GM23248 (cell line): ENCODE measurements at regions not wholly inside any gene's neighbourhood (a gene's known extent, or its start where the extent isn't known, plus 50 kb on each side); places are given as distances from the start of the nearest gene placed in this dataset.

ENCODE experiments used
- DNase-seq: peaks from one replicate; pipeline ENCODE4 v3.0.0-alpha.2; 2015
- H2AFZ ChIP-seq: fragments of 200-600 bp; sonication (generic); 2 replicates; pipeline ENCODE4 v1.6.1; 2016; ENCODE audit warnings: antibody characterized with exemption
- H3F3A ChIP-seq: fragments of 200-600 bp; sonication (generic); 2 replicates; pipeline ENCODE4 v1.6.1; 2016; ENCODE audit warnings: mild to moderate bottlenecking, antibody characterized with exemption, mixed run types; ENCODE audit not compliant: insufficient read depth
- H3K27ac ChIP-seq: fragments of 200-600 bp; sonication (generic); 2 replicates; pipeline ENCODE4 v1.5.1; 2016; ENCODE audit warnings: mild to moderate bottlenecking
- H3K27me3 ChIP-seq: fragments of 200-600 bp; sonication (generic); replicated peaks from 2 replicates; pipeline ENCODE4 v1.6.1; 2016; ENCODE audit warnings: mild to moderate bottlenecking; ENCODE audit not compliant: insufficient read depth
- H3K36me3 ChIP-seq: fragments of 200-600 bp; sonication (generic); 2 replicates; pipeline ENCODE4 v1.6.1; 2016; ENCODE audit warnings: low read depth, mild to moderate bottlenecking
- H3K4me1 ChIP-seq: fragments of 200-600 bp; sonication (generic); 2 replicates; pipeline ENCODE4 v1.6.1; 2016; ENCODE audit warnings: mild to moderate bottlenecking; ENCODE audit not compliant: insufficient read depth
- H3K4me2 ChIP-seq: fragments of 200-600 bp; sonication (generic); one replicate; pipeline ENCODE4 v1.6.1; 2016; ENCODE audit warnings: mild to moderate bottlenecking; ENCODE audit not compliant: unreplicated experiment
- H3K4me3 ChIP-seq: fragments of 200-600 bp; sonication (generic); 2 replicates; pipeline ENCODE4 v1.5.1; 2016; ENCODE audit warnings: mild to moderate bottlenecking
- H3K79me2 ChIP-seq: fragments of 200-600 bp; sonication (generic); 2 replicates; pipeline ENCODE4 v1.6.1; 2016; ENCODE audit warnings: mild to moderate bottlenecking; ENCODE audit not compliant: insufficient read depth
- H3K9ac ChIP-seq: fragments of 200-600 bp; sonication (generic); 2 replicates; pipeline ENCODE4 v1.6.1; 2016; ENCODE audit warnings: mild to moderate bottlenecking
- H3K9me2 ChIP-seq: fragments of 200-600 bp; sonication (generic); 2 replicates; pipeline ENCODE4 v1.6.1; 2016; ENCODE audit warnings: mixed run types, mild to moderate bottlenecking, moderate library complexity; ENCODE audit not compliant: insufficient read depth
- H3K9me3 ChIP-seq: fragments of 200-600 bp; sonication (generic); one replicate; pipeline ENCODE4 v1.6.1; 2017; ENCODE audit warnings: low read depth
- H4K20me1 ChIP-seq: fragments of 200-600 bp; sonication (generic); 2 replicates; pipeline ENCODE4 v1.6.0; 2016; ENCODE audit not compliant: insufficient read depth
- EZH2 ChIP-seq: fragments of 200-600 bp; sonication (generic); IDR thresholded peaks from 2 replicates; pipeline ENCODE4 v1.6.1; 2018; ENCODE audit warnings: antibody characterized with exemption, mild to moderate bottlenecking; ENCODE audit not compliant: insufficient read depth, poor library complexity, severe bottlenecking
- EZH2phosphoT487 ChIP-seq: fragments of 200-600 bp; sonication (generic); IDR thresholded peaks from 2 replicates; pipeline ENCODE4 v1.6.1; 2018; ENCODE audit warnings: antibody characterized with exemption, moderate library complexity, mild to moderate bottlenecking, low read depth; ENCODE audit not compliant: insufficient read depth
- whole genome bisulfite sequencing, 2 experiments: methylation state at CpG; one replicate each; pipeline ENCODE4 v1.1.6; 2015 to 2017; ENCODE audit warnings: low lambda C conversion rate in 2 of 2, low coverage in 1 of 2; ENCODE audit errors: missing lambda C conversion rate in 2 of 2; 5-methylcytosine and 5-hydroxymethylcytosine counted together
- in situ Hi-C: fragments of 300-500 bp; cut with MboI; formaldehyde crosslinking; loops from 2 replicates; pipeline ENCODE4 v1.15.0; 2020

- Histone ChIP-seq H3K79me2 (no peaks in the 10 kb centered on the region), H3K4me2 (no peak overlapping the region), H3K9me2 (no peaks in the 10 kb centered on the region), H3K9me3 (no peaks in the 10 kb centered on the region), H3K36me3 (no peaks in the 10 kb centered on the region), H4K20me1 (no peaks in the 10 kb centered on the region), H3K4me1 (no peaks in the 10 kb centered on the region), H3K9ac (no peak overlapping the region), H3K27me3 (no peaks in the 10 kb centered on the region), H3F3A (0 out of 2 replicates have a peak, but pooled peaks cover 4% of the 10 kb centered on the region), H3K27ac (no peak overlapping the region), H2AFZ (no peak overlapping the region), H3K4me3 (no peak overlapping the region)
- 3 to 4% methylated on average over 1 of the region's 1 CpG for WGBS, 2 experiments
- in situ Hi-C loops, result no loop called here
- no peak for DNase-seq
- no peak for TF ChIP-seq EZH2
- TF ChIP-seq EZH2phosphoT487, result no peak
These were observed 373.3 kb upstream of the KLF4 start for GRCh38 chr9:107862881-107863280.

GRCh38 chr9:107862323-107862722 is 372.8 kb upstream of the KLF4 start:
- H4K20me1 ChIP-seq, result no peaks in the 10 kb centered on the region
- H3K9me3 ChIP-seq, result no peaks in the 10 kb centered on the region
- 83 to 85% methylated on average over 1 of the region's 1 CpG for WGBS, 2 experiments
- 0 out of 2 replicates have a peak, but pooled peaks cover 4% of the 10 kb centered on the region for H3F3A ChIP-seq
- no peak overlapping the region for H3K9ac ChIP-seq
- H3K36me3 ChIP-seq, result no peaks in the 10 kb centered on the region
- no peaks in the 10 kb centered on the region for H3K9me2 ChIP-seq
- in situ Hi-C loops, result no loop called here
- DNase-seq, result no peak
- no peaks in the 10 kb centered on the region for H3K79me2 ChIP-seq
- no peaks in the 10 kb centered on the region for H3K27me3 ChIP-seq
- H3K4me3 ChIP-seq, result no peak overlapping the region
- no peaks in the 10 kb centered on the region for H3K4me1 ChIP-seq
- no peak overlapping the region for H3K4me2 ChIP-seq
- H3K27ac ChIP-seq, result no peak overlapping the region
- H2AFZ ChIP-seq, result no peak overlapping the region
- TF ChIP-seq EZH2 (no peak), EZH2phosphoT487 (no peak)

- H3K9ac ChIP-seq, result no peak overlapping the region
- in situ Hi-C loops, result no loop called here
- no peaks in the 10 kb centered on the region for H3K4me1 ChIP-seq
- no peak for DNase-seq
- no peak overlapping the region for H2AFZ ChIP-seq
- H3K4me2 ChIP-seq, result no peak overlapping the region
- no peaks in the 10 kb centered on the region for H3K79me2 ChIP-seq
- H3K9me2 ChIP-seq, result no peaks in the 10 kb centered on the region
- no peaks in the 10 kb centered on the region for H3K9me3 ChIP-seq
- TF ChIP-seq EZH2phosphoT487 (no peak), EZH2 (no peak)
- 0 out of 2 replicates have a peak, but pooled peaks cover 4% of the 10 kb centered on the region for H3F3A ChIP-seq
- no peaks in the 10 kb centered on the region for H3K36me3 ChIP-seq
- 75 to 85% methylated on average over 3 of the region's 3 CpGs for WGBS, 2 experiments
- H3K4me3 ChIP-seq, result no peak overlapping the region
- no peaks in the 10 kb centered on the region for H3K27me3 ChIP-seq
- no peak overlapping the region for H3K27ac ChIP-seq
- no peaks in the 10 kb centered on the region for H4K20me1 ChIP-seq
These were observed 371.5 kb upstream of the KLF4 start for GRCh38 chr9:107861075-107861474.

GRCh38 chr9:107858260-107858659 is 368.7 kb upstream of the KLF4 start:
- H3K36me3 ChIP-seq, result no peaks in the 10 kb centered on the region
- in situ Hi-C loops, result no loop called here
- H3K27me3 ChIP-seq, result no peaks in the 10 kb centered on the region
- H3F3A ChIP-seq, result 0 out of 2 replicates have a peak, but pooled peaks cover 4% of the 10 kb centered on the region
- 85 to 90% methylated on average over 8 of the region's 8 CpGs for WGBS, 2 experiments
- H3K79me2 ChIP-seq, result no peaks in the 10 kb centered on the region
- no peaks in the 10 kb centered on the region for H3K9me3 ChIP-seq
- no peaks in the 10 kb centered on the region for H3K4me1 ChIP-seq
- no peak overlapping the region for H3K4me3 ChIP-seq
- no peak for DNase-seq
- H4K20me1 ChIP-seq, result no peaks in the 10 kb centered on the region
- H3K9ac ChIP-seq, result no peak overlapping the region
- no peak overlapping the region for H3K27ac ChIP-seq
- H2AFZ ChIP-seq, result no peak overlapping the region
- TF ChIP-seq EZH2phosphoT487 (no peak), EZH2 (no peak)
- no peaks in the 10 kb centered on the region for H3K9me2 ChIP-seq
- no peak overlapping the region for H3K4me2 ChIP-seq

DNA sequence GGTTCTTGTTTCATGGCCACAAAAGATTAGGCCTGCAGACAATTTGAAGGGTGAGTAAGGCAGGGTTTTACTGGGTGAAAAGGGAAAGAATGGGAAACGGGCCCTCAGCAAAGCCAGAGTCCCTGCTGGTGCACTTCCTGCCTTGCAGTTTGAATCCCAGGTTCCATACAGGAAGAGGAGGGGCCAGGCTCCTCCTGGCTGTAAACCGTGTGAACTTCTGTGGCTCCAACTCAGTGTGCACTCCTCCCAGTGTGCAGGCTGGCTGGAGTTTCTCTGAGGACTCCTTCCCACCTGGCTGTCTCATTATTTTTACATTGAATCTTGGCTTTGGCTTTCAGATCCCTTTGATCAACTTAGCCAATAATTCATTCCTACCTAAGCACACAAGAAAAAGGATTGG is 367.1 kb upstream of the KLF4 start:
- 0 out of 2 replicates have a peak, but pooled peaks cover 4% of the 10 kb centered on the region for H3F3A ChIP-seq
- H3K4me3 ChIP-seq, result no peak overlapping the region
- no peaks in the 10 kb centered on the region for H3K36me3 ChIP-seq
- no peak overlapping the region for H2AFZ ChIP-seq
- H3K9me3 ChIP-seq, result no peaks in the 10 kb centered on the region
- no peak overlapping the region for H3K9ac ChIP-seq
- in situ Hi-C loops, result no loop called here
- H3K9me2 ChIP-seq, result no peaks in the 10 kb centered on the region
- no peaks in the 10 kb centered on the region for H4K20me1 ChIP-seq
- no peaks in the 10 kb centered on the region for H3K79me2 ChIP-seq
- no peak overlapping the region for H3K4me2 ChIP-seq
- no peak for DNase-seq
- no peak overlapping the region for H3K27ac ChIP-seq
- WGBS, 2 experiments, result 56 to 63% methylated on average over 2 of the region's 2 CpGs
- no peaks in the 10 kb centered on the region for H3K27me3 ChIP-seq
- TF ChIP-seq EZH2phosphoT487, result no peak
- TF ChIP-seq EZH2, result no peak
- no peaks in the 10 kb centered on the region for H3K4me1 ChIP-seq
